SIG-M5 treated with dmso at 0.1 percent for 504 hours (cell line): ENCODE measurements at regions not wholly inside any gene's neighbourhood (a gene's known extent, or its start where the extent isn't known, plus 50 kb on each side); places are given as distances from the start of the nearest gene placed in this dataset.

Experiments
- DNase-seq: peaks from one replicate; lab custom pipeline; 2025; ENCODE audit not compliant: unreplicated experiment; lab: John Stamatoyannopoulos, UW

DNA sequence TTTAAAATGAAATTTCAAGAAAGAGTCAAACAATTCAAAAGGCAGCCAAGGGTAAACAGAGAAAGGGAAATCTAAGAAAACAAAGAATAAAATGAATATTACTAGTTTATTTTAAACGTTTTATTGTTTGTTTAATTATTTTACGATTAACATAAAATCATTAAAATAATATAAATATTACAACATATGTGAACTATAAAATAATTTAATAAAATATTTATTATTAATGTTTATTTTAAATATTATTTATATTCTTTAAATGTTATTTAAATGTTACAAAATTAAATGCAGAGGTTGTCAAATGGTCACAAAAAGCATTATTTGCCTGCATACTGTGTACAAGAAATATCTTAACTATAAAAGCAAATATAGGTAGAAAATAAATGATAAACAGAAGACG, 786.7 kb upstream of the GHITM start:
- no peak for DNase-seq

GRCh38 chr10:83354456-83354855, 784.9 kb upstream of the GHITM start:
- DNase-seq: no peak

GRCh38 chr10:83357004-83357403, 782.3 kb upstream of the GHITM start:
- no peak for DNase-seq

DNA sequence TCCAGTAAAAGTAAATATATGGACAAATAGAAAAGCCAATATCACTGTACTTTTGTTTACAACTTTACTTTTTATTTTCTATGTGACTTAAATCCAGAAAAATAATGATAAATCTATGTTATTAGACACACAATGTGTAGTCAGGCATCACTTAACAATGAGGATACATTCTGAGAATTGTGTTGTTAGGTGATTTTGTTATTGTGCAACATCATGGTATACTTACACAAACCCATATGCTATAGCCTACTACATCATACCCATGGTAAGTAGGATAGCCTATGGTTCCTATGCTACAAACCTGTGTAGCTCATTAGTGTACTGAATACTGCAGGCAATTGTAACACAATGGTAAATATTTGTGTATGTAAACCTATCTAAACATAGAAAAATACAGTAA, 781.7 kb upstream of the GHITM start:
- DNase-seq: no peak

GRCh38 chr10:83367036-83367435, 772.3 kb upstream of the GHITM start:
- DNase-seq: no peak

DNA sequence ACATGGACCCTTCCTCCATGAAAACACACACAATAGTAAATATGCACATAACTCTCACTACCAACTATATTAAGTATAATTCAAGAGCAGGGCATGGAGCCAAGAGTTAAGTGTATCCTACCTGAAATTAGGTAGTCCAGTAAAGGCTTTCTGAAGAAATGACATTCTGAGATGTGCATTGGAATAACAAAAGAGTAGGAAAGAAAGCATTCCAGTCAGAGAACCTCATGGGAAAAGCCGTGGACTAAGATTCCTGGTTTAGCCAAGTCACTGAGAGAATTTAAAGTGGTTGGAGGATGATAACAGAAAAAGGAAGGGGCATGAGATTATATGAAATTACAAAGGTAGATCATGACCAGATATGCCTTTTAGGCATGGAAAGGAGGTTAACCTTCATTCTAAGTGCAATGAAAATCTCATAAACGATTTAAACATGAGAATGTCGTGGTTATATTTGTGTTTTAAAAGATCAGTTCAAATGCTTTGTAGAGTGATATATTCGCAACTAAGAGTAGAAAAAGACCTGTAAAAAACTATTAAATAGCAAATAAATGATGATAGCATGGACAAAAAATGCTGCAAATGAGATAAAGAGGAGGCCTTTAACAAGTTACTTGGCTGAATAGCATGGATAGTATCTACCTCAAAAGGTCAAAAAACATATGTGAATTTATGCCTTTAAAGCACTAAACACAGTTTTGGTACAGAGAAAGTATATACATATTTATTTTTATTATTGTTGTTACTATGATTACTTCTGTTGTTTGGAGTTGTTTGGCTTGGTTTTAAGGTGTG, 767.4 kb upstream of the GHITM start:
- no peak for DNase-seq

DNA sequence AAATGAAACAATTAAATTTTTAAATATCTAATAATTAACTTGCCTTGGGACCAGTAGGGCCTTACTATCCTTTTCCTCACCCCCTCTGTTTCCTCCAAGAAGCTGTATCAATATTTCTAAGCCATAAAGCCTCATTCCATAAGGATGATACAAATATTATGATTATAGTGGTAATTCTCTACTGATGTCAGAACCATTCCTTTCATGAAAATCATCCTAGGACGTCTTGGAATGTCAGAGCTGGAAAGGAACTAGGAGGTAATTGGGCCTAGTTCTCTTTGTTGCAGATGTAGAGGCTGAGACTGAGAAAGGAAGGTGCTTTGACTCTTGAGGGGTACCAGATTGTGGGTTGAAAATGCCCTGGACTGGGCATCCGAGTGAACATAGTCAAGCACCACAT, 766.7 kb upstream of the GHITM start:
- no peak for DNase-seq

DNA sequence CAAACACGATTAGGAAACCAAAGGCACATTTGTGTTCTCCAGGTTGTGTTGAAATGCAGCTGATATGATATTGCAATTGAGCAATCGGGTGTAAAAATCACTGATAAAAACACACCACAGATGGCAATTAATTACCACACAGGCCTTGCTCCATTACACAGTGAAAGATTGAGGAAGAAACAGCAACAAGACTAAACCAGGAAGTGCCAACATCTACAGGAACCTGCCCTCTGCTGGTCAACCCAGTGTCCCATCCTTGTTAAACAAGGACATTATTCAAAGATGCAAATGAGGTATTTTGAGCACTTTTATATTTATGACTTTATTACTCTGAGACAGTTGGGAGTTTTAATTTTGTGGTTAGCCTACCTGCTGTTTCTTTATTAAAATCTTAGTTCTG, 765.6 kb upstream of the GHITM start:
- peak; percentile 61 for DNase-seq

GRCh38 chr10:83374741-83375140, 764.6 kb upstream of the GHITM start:
- DNase-seq: no peak

- no peak for DNase-seq
These were observed 764.0 kb upstream of the GHITM start for GRCh38 chr10:83375274-83375673.

GRCh38 chr10:83397806-83398205, 741.5 kb upstream of the GHITM start:
- no peak for DNase-seq

DNA sequence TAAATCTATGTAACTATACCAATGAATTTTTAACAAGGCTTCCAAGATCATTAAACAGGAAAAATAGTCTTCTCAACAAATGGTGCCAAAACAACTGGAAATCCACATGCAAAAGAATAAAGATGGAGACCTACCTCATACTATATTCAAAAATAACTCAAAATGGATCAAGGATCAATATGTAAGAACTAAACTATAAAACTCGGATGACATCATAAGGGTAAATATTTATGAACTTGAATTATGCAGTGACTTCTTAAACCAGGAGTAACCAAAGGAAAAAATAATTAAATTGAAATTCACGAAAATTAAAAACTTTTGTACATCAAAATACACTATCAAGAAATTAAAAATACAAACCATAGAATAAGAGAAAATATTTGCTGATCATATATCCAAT, 728.7 kb upstream of the GHITM start:
- no peak for DNase-seq

DNA sequence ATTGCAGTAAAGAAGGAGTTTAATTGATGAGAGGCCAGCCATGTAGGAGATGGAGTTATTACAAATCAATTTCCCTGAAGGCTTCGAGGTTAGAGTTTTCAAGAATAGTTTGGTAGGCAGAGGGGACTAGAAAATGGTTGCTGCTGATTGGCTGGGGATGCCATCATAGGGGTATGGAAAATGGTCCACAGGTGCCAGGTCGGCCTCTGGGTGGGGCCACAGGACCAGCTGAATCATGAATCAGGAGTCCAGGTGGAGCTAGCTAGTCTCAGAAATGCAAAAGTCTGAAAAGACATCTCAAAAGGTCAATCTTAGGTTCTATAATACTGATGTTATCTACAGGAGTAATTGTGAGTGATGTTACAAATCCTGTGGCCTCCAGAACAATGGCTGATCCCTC, 714.0 kb upstream of the GHITM start:
- DNase-seq: no peak

GRCh38 chr10:83427101-83427500, 712.2 kb upstream of the GHITM start:
- DNase-seq: no peak

- no peak for DNase-seq
These were observed 706.9 kb upstream of the GHITM start for GRCh38 chr10:83432261-83433045.

DNA sequence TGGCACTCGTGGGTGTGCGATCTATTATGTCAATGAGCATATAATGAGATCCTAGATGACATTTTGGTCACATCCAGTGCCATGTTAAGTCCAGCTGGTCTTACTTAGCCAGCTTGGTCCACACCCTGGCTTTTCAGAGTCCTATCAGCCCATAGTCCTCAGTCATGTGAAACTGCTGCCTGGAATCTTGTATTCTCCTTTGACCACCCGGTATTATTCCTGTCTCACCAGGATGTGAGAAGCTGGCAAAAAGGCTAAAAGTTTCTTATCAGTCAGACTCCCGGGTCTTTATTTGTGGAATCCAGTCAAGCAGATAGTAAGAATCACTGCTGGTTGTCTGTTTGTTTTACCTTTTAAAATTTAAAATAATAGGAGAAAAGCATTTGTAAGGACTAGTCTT, 705.6 kb upstream of the GHITM start:
- DNase-seq: no peak

- no peak for DNase-seq
These were observed 691.3 kb upstream of the GHITM start for GRCh38 chr10:83448013-83448412.

DNA sequence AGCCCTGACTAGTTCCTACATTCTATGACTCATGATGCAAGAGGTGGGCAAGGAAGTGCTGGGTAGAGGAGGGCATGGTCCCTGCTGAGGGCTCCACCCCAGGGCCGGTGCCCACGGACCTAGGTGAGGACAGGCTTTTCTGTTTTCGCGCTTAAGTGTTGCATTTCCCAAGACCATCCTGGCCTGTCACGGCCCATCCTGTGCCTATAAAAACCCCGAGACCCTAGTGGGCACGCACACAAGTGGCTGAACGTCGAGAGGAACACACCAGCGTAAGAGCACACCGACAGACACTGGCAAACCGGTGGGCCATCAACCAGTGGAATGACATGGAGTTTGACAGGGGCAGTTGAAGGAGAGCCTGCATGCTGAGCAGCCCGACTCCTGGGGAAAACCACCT, 680.7 kb upstream of the GHITM start:
- no peak for DNase-seq

DNA sequence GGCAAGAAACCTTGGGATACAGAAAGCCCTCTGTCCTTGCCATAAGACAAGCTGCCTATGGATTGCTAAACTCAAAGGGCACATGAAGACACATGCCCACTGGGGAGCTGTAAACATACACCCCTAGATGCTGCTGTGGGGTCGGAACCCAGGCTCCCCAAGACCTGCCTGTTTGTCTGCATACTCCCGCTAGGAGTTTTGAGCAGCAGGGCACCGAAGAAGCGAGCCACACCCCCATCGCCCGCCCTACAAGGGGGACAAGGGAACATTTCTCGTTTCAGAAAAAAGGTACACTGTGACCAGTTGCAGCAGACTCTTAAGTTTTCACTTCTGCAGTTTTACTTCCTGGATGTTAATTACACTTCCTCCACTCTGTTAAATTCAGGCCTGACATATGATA, 680.2 kb upstream of the GHITM start:
- DNase-seq: no peak

- no peak for DNase-seq
These were observed 669.5 kb upstream of the GHITM start for GRCh38 chr10:83469728-83470331.

- DNase-seq: no peak
These were observed 663.1 kb upstream of the GHITM start for GRCh38 chr10:83476211-83476610.

DNA sequence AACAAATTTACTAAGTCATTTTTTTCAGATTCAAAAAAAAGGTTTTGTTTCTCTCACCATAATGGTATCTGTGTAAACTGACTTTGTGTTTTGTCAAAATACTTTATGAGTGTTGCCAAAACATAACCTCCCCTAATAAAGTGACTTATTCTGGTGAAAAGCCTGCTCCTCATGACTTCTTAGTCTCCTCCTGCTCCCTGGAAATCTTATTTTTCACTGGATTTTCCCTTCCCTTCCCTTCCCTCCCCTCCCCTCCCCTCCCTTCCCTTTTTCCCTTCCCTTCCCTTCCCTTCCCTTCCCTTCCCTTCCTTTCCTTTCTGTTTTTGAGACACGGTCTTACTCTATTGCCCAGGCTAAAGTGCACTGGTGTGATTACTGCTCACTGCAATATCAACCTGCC, 650.1 kb upstream of the GHITM start:
- DNase-seq: no peak
